GM23248 (cell line): ENCODE measurements at regions not wholly inside any gene's neighbourhood (a gene's known extent, or its start where the extent isn't known, plus 50 kb on each side); places are given as distances from the start of the nearest gene placed in this dataset.

Experiments
- DNase-seq: peaks from one replicate; pipeline ENCODE4 v3.0.0-alpha.2; 2015
- H2AFZ ChIP-seq: fragments of 200-600 bp; sonication (generic); 2 replicates; pipeline ENCODE4 v1.6.1; 2016; ENCODE audit warnings: antibody characterized with exemption
- H3F3A ChIP-seq: fragments of 200-600 bp; sonication (generic); 2 replicates; pipeline ENCODE4 v1.6.1; 2016; ENCODE audit warnings: mild to moderate bottlenecking, antibody characterized with exemption, mixed run types; ENCODE audit not compliant: insufficient read depth
- H3K27ac ChIP-seq: fragments of 200-600 bp; sonication (generic); 2 replicates; pipeline ENCODE4 v1.5.1; 2016; ENCODE audit warnings: mild to moderate bottlenecking
- H3K27me3 ChIP-seq: fragments of 200-600 bp; sonication (generic); replicated peaks from 2 replicates; pipeline ENCODE4 v1.6.1; 2016; ENCODE audit warnings: mild to moderate bottlenecking; ENCODE audit not compliant: insufficient read depth
- H3K36me3 ChIP-seq: fragments of 200-600 bp; sonication (generic); 2 replicates; pipeline ENCODE4 v1.6.1; 2016; ENCODE audit warnings: low read depth, mild to moderate bottlenecking
- H3K4me1 ChIP-seq: fragments of 200-600 bp; sonication (generic); 2 replicates; pipeline ENCODE4 v1.6.1; 2016; ENCODE audit warnings: mild to moderate bottlenecking; ENCODE audit not compliant: insufficient read depth
- H3K4me2 ChIP-seq: fragments of 200-600 bp; sonication (generic); one replicate; pipeline ENCODE4 v1.6.1; 2016; ENCODE audit warnings: mild to moderate bottlenecking; ENCODE audit not compliant: unreplicated experiment
- H3K4me3 ChIP-seq: fragments of 200-600 bp; sonication (generic); 2 replicates; pipeline ENCODE4 v1.5.1; 2016; ENCODE audit warnings: mild to moderate bottlenecking
- H3K79me2 ChIP-seq: fragments of 200-600 bp; sonication (generic); 2 replicates; pipeline ENCODE4 v1.6.1; 2016; ENCODE audit warnings: mild to moderate bottlenecking; ENCODE audit not compliant: insufficient read depth
- H3K9ac ChIP-seq: fragments of 200-600 bp; sonication (generic); 2 replicates; pipeline ENCODE4 v1.6.1; 2016; ENCODE audit warnings: mild to moderate bottlenecking
- H3K9me2 ChIP-seq: fragments of 200-600 bp; sonication (generic); 2 replicates; pipeline ENCODE4 v1.6.1; 2016; ENCODE audit warnings: mixed run types, mild to moderate bottlenecking, moderate library complexity; ENCODE audit not compliant: insufficient read depth
- H3K9me3 ChIP-seq: fragments of 200-600 bp; sonication (generic); one replicate; pipeline ENCODE4 v1.6.1; 2017; ENCODE audit warnings: low read depth
- H4K20me1 ChIP-seq: fragments of 200-600 bp; sonication (generic); 2 replicates; pipeline ENCODE4 v1.6.0; 2016; ENCODE audit not compliant: insufficient read depth
- EZH2 ChIP-seq: fragments of 200-600 bp; sonication (generic); IDR thresholded peaks from 2 replicates; pipeline ENCODE4 v1.6.1; 2018; ENCODE audit warnings: antibody characterized with exemption, mild to moderate bottlenecking; ENCODE audit not compliant: insufficient read depth, poor library complexity, severe bottlenecking
- EZH2phosphoT487 ChIP-seq: fragments of 200-600 bp; sonication (generic); IDR thresholded peaks from 2 replicates; pipeline ENCODE4 v1.6.1; 2018; ENCODE audit warnings: antibody characterized with exemption, moderate library complexity, mild to moderate bottlenecking, low read depth; ENCODE audit not compliant: insufficient read depth
- WGBS, 2 experiments: methylation state at CpG; one replicate each; pipeline ENCODE4 v1.1.6; 2015 to 2017; ENCODE audit warnings: low lambda C conversion rate in 2 of 2, low coverage in 1 of 2; ENCODE audit errors: missing lambda C conversion rate in 2 of 2; 5-methylcytosine and 5-hydroxymethylcytosine counted together
- in situ Hi-C: fragments of 300-500 bp; cut with MboI; formaldehyde crosslinking; loops from 2 replicates; pipeline ENCODE4 v1.15.0; 2020

DNA sequence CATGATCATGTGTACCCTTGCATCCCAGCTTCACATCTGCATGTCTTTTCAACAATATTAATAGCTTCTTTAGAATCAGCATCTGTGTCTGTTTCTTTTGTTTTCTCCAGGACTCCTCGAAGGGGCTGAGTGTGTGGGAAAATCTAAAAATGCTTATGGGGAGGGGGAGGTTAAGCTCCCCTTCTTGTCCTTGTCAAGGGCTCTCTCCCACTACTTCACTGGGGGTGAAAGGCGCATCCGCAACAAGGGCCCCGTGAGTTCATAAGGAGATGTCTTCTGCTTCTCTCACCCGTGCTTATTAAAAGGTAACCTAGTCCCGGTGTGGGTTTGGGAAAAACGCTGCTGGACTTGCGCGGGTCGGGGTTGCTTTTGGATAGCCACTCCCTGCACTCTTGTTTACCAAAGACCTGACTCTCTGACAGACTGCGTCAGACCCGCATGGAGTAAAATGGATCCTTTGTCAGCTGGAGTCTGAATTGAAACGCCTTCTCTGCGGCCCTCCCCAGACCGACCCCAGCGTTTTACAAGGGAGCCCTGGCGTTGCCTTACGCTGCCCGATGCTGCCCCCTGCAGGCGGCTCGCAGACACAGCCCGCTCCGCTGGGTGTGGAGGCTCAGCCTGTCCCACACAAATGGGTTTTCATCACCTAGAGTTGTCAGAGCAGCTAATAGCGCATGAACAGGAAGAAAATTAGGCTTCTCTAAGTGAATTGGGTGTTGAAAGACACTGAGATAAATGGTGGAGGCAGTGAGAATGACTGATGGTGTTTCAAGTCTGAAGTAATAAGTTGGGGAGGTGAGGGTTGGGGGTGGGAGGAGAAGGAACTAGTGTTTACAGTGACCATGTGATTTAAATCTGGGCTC, 53.8 kb downstream of the IER5 start:
- WGBS, 2 experiments, result 1 to 2% methylated on average over 24 of the region's 24 CpGs
- H3K36me3 ChIP-seq, result no peaks in the 10 kb centered on the region
- in situ Hi-C loops, result loop anchor here (10.0 kb wide), 1 partner anchor 98 kb away; no protein-coding TSS in a partner anchor

GRCh38 chr1:181143102-181143859, 54.8 kb downstream of the IER5 start:
- no peak overlapping the region for H3K4me3 ChIP-seq
- H3K27ac ChIP-seq, result no peak overlapping the region
- no peaks in the 10 kb centered on the region for H3K36me3 ChIP-seq
- peaks cover 37% of the 10 kb centered on the region for H3K4me1 ChIP-seq
- in situ Hi-C loops, result loop anchor here (10.0 kb wide), 1 partner anchor 98 kb away; no protein-coding TSS in a partner anchor
- no peaks in the 10 kb centered on the region for H3K9me2 ChIP-seq
- H3K4me2 ChIP-seq, result no peak overlapping the region
- no peaks in the 10 kb centered on the region for H3K79me2 ChIP-seq
- H3K9ac ChIP-seq, result peak overlapping the region; percentile 16; the same call in 1 of the 2 replicates
- TF ChIP-seq EZH2, result no peak
- TF ChIP-seq EZH2phosphoT487, result no peak
- WGBS, 2 experiments, result 63 to 64% methylated on average over 5 of the region's 5 CpGs
- H3F3A ChIP-seq, result peaks cover 43% of the 10 kb centered on the region
- no peak for DNase-seq
- H4K20me1 ChIP-seq, result no peaks in the 10 kb centered on the region
- no peaks in the 10 kb centered on the region for H3K27me3 ChIP-seq
- peak overlapping the region; percentile 76 for H2AFZ ChIP-seq
- no peaks in the 10 kb centered on the region for H3K9me3 ChIP-seq

More for the DNA sequence above, 53.8 kb downstream of the IER5 start:
- Histone ChIP-seq H3K4me2 (peak overlapping the region; percentile 73), H4K20me1 (no peaks in the 10 kb centered on the region), H3K9ac (peak overlapping the region; percentile 74), H3K4me1 (peaks cover 37% of the 10 kb centered on the region), H3K9me3 (no peaks in the 10 kb centered on the region), H3K27me3 (no peaks in the 10 kb centered on the region), H2AFZ (peak overlapping the region; percentile 76), H3K4me3 (peak overlapping the region; percentile 56), H3K79me2 (no peaks in the 10 kb centered on the region), H3K9me2 (no peaks in the 10 kb centered on the region), H3F3A (peaks cover 43% of the 10 kb centered on the region), H3K27ac (peak overlapping the region; percentile 90)
- peak; percentile 91 for DNase-seq
- TF ChIP-seq EZH2phosphoT487 (no peak), EZH2 (no peak)

GRCh38 chr1:181144238-181144637, 55.7 kb downstream of the IER5 start:
- in situ Hi-C loops, result loop anchor here (10.0 kb wide), 1 partner anchor 99 kb away; no protein-coding TSS in a partner anchor
- H3K36me3 ChIP-seq, result no peaks in the 10 kb centered on the region
- H3K79me2 ChIP-seq, result no peaks in the 10 kb centered on the region
- no peak for TF ChIP-seq EZH2
- no peak for TF ChIP-seq EZH2phosphoT487
- H3K4me2 ChIP-seq, result no peak overlapping the region
- no peak for DNase-seq
- no peaks in the 10 kb centered on the region for H3K27me3 ChIP-seq
- H3K9ac ChIP-seq, result no peak overlapping the region
- H3K4me1 ChIP-seq, result peaks cover 43% of the 10 kb centered on the region
- H3K9me2 ChIP-seq, result no peaks in the 10 kb centered on the region
- H2AFZ ChIP-seq, result no peak overlapping the region
- H4K20me1 ChIP-seq, result no peaks in the 10 kb centered on the region
- H3F3A ChIP-seq, result peaks cover 33% of the 10 kb centered on the region
- 63 to 81% methylated on average over 3 of the region's 3 CpGs for WGBS, 2 experiments
- no peaks in the 10 kb centered on the region for H3K9me3 ChIP-seq
- H3K27ac ChIP-seq, result no peak overlapping the region
- H3K4me3 ChIP-seq, result no peak overlapping the region

DNA sequence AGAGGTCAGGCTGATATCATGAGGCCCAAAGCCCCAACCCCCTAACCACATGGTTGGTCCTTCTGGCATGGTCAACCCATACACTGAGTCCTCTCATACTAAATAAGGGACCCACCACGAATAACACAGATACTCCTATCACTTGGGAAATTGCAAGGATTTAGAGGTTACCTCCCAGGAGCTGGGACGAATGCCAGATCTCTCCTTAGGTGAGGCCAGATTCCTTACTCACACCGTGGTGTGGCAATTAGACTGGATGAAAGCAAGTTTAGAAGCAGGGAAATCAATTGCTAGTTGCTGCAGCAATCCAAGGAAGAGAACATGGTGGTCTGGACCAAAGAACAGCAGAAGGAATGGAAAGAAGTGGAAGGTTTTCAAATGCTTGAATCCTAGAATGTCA, 60.1 kb downstream of the IER5 start:
- Histone ChIP-seq H2AFZ (no peak overlapping the region), H3K27me3 (no peaks in the 10 kb centered on the region), H3K9ac (no peak overlapping the region), H3K4me3 (no peak overlapping the region), H3K9me2 (no peaks in the 10 kb centered on the region), H3K27ac (no peak overlapping the region), H3F3A (peaks cover 7% of the 10 kb centered on the region; the same call in 1 of the 2 replicates), H3K4me2 (no peak overlapping the region), H3K36me3 (no peaks in the 10 kb centered on the region), H3K79me2 (no peaks in the 10 kb centered on the region), H3K9me3 (no peaks in the 10 kb centered on the region), H3K4me1 (peaks cover 25% of the 10 kb centered on the region), H4K20me1 (no peaks in the 10 kb centered on the region)
- in situ Hi-C loops, result loop anchor here (5.0 to 10.0 kb wide), 2 partner anchors 104 to 266 kb away; no protein-coding TSS in a partner anchor
- TF ChIP-seq EZH2, result no peak
- TF ChIP-seq EZH2phosphoT487, result no peak
- 66 to 70% methylated on average over 3 of the region's 3 CpGs for WGBS, 2 experiments
- no peak for DNase-seq
